Liver (tissue), 8 donors: ENCODE measurements at regions not wholly inside any gene's neighbourhood (a gene's known extent, or its start where the extent isn't known, plus 50 kb on each side); places are given as distances from the start of the nearest gene placed in this dataset.

ENCODE experiments used
- DNase-seq: peaks from one replicate; pipeline ENCODE4 v3.0.0-alpha.2; 2017; ENCODE audit warnings: low spot score
- H3K27ac ChIP-seq, 2 donors: one replicate each; pipeline ENCODE4 v1.7.0; 2013; ENCODE audit warnings: inconsistent platforms in 2 of 2, low read length in 2 of 2, control low read depth in 1 of 2, low read depth in 1 of 2, mild to moderate bottlenecking in 1 of 2
- H3K27me3 ChIP-seq, 4 donors: one replicate each; pipeline versions ENCODE4 v1.6.1 to v1.7.0; 2013; ENCODE audit warnings: low read length in 3 of 4, inconsistent platforms in 1 of 4, mild to moderate bottlenecking in 1 of 4, moderate library complexity in 1 of 4; ENCODE audit not compliant: control insufficient read depth in 4 of 4, insufficient read depth in 4 of 4
- H3K36me3 ChIP-seq, 4 donors: one replicate each; pipeline versions ENCODE4 v1.6.1 to v1.7.0; 2013; ENCODE audit warnings: low read length in 3 of 4, mild to moderate bottlenecking in 3 of 4, low read depth in 1 of 4, moderate library complexity in 1 of 4; ENCODE audit not compliant: control insufficient read depth in 4 of 4, insufficient read depth in 3 of 4
- H3K4me1 ChIP-seq, 4 donors: one replicate each; pipeline versions ENCODE4 v1.6.1 to v1.7.0; 2013; ENCODE audit warnings: low read length in 3 of 4, mild to moderate bottlenecking in 3 of 4, moderate library complexity in 1 of 4; ENCODE audit not compliant: control insufficient read depth in 4 of 4, insufficient read depth in 4 of 4
- H3K4me3 ChIP-seq, 3 donors: one replicate each; pipeline versions ENCODE4 v1.6.1 to v1.7.0; 2013; ENCODE audit warnings: low read length in 3 of 3, control low read depth in 1 of 3, low read depth in 1 of 3, mild to moderate bottlenecking in 1 of 3
- H3K9ac ChIP-seq, 2 donors: one replicate each; pipeline ENCODE4 v1.7.0; 2013; ENCODE audit warnings: low read length in 2 of 2, mild to moderate bottlenecking in 2 of 2, moderate library complexity in 2 of 2, control low read depth in 1 of 2, low read depth in 1 of 2
- H3K9me3 ChIP-seq, 4 donors: one replicate each; pipeline versions ENCODE4 v1.6.1 to v1.7.0; 2013; ENCODE audit warnings: low read length in 3 of 4; ENCODE audit not compliant: control insufficient read depth in 4 of 4
- CTCF ChIP-seq: fragments of 150-350 bp; IDR thresholded peaks from 2 replicates; pipeline ENCODE4 v1.5.1; 2017; ENCODE audit warnings: improper control_type of control experiment, low read depth, low read length; ENCODE audit not compliant: missing input control
- EGR1 ChIP-seq, 2 donors: IDR thresholded peaks; 2 replicates each; pipeline ENCODE4 v1.6.1; 2016 to 2018; ENCODE audit warnings: antibody characterized with exemption in 2 of 2, low read depth in 2 of 2
- FOXA1 ChIP-seq: IDR thresholded peaks from 2 replicates; pipeline ENCODE4 v1.6.1; 2016; ENCODE audit warnings: antibody characterized with exemption
- GABPA ChIP-seq, 2 donors: IDR thresholded peaks in 1 of 2; conservative IDR thresholded peaks in 1 of 2; 2 replicates each; pipeline ENCODE4 v1.6.1; 2016; ENCODE audit warnings: antibody characterized with exemption in 2 of 2, mild to moderate bottlenecking in 1 of 2, moderate library complexity in 1 of 2
- HNF4G ChIP-seq: IDR thresholded peaks from 2 replicates; pipeline ENCODE4 v1.6.1; 2016; ENCODE audit warnings: antibody characterized with exemption
- NR2F2 ChIP-seq: IDR thresholded peaks from 2 replicates; pipeline ENCODE4 v1.6.1; 2016; ENCODE audit warnings: antibody characterized with exemption
- RAD21 ChIP-seq, 2 donors: IDR thresholded peaks; 2 replicates each; pipeline ENCODE4 v1.6.1; 2016; ENCODE audit warnings: antibody characterized with exemption in 2 of 2, mild to moderate bottlenecking in 2 of 2
- RXRA ChIP-seq, 2 donors: IDR thresholded peaks; 2 replicates each; pipeline ENCODE4 v1.6.1; 2017 to 2018; ENCODE audit warnings: antibody characterized with exemption in 2 of 2, mild to moderate bottlenecking in 1 of 2
- SP1 ChIP-seq: IDR thresholded peaks from 2 replicates; pipeline ENCODE4 v1.6.1; 2018; ENCODE audit warnings: antibody characterized with exemption, mild to moderate bottlenecking
- TAF1 ChIP-seq: conservative IDR thresholded peaks from 2 replicates; pipeline ENCODE4 v1.6.1; 2016; ENCODE audit warnings: antibody characterized with exemption, mild to moderate bottlenecking
- WGBS: extraction: QIAGEN DNeasy Blood & Tissue Kit; methylation state at CpG from one replicate; pipeline ENCODE4 v1.1.7; 2013; 5-methylcytosine and 5-hydroxymethylcytosine counted together
- TF ChIP-seq, protein P1 (sequence below): IDR thresholded peaks from 2 replicates; pipeline ENCODE4 v1.6.1; 2016; ENCODE audit warnings: antibody characterized with exemption, mild to moderate bottlenecking
- TF ChIP-seq, protein P2 (sequence below): IDR thresholded peaks from 2 replicates; pipeline ENCODE4 v1.6.1; 2016; ENCODE audit warnings: antibody characterized with exemption
- TF ChIP-seq, protein P3 (sequence below): IDR thresholded peaks from 2 replicates; pipeline ENCODE4 v1.6.1; 2016; ENCODE audit warnings: antibody characterized with exemption
- donor health status: healthy.
- donor health status: healthy.
- donor health status: healthy.
- donor health status: healthy.
- donor health status: healthy.

DNA sequence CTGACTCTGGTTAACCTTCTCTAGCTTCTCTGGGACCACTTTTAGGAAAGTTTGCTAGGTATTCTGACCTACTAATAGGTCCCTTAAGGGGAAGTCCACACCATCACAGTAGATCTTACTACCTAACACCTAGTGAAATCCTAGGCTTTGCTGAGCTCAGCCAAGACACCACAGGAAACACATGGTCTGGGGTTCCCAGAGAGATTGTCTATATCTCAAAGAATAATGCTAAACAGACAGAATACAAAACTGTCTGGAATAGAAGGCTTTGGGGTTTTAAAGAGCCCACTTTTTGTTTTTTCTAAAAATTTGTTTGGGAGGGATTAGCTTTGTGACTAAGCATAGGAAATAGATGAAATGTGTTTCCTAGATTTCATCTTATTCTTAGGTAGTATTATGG, 395.1 kb downstream of the ARHGEF28 start:
- TF ChIP-seq HNF4G = no peak
- TF ChIP-seq CTCF = no peak
- TF ChIP-seq, protein P1, sequence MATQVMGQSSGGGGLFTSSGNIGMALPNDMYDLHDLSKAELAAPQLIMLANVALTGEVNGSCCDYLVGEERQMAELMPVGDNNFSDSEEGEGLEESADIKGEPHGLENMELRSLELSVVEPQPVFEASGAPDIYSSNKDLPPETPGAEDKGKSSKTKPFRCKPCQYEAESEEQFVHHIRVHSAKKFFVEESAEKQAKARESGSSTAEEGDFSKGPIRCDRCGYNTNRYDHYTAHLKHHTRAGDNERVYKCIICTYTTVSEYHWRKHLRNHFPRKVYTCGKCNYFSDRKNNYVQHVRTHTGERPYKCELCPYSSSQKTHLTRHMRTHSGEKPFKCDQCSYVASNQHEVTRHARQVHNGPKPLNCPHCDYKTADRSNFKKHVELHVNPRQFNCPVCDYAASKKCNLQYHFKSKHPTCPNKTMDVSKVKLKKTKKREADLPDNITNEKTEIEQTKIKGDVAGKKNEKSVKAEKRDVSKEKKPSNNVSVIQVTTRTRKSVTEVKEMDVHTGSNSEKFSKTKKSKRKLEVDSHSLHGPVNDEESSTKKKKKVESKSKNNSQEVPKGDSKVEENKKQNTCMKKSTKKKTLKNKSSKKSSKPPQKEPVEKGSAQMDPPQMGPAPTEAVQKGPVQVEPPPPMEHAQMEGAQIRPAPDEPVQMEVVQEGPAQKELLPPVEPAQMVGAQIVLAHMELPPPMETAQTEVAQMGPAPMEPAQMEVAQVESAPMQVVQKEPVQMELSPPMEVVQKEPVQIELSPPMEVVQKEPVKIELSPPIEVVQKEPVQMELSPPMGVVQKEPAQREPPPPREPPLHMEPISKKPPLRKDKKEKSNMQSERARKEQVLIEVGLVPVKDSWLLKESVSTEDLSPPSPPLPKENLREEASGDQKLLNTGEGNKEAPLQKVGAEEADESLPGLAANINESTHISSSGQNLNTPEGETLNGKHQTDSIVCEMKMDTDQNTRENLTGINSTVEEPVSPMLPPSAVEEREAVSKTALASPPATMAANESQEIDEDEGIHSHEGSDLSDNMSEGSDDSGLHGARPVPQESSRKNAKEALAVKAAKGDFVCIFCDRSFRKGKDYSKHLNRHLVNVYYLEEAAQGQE = no peak
- TF ChIP-seq RAD21 (IDR thresholded peaks at IDR 0.05) = no peak

GRCh38 chr5:74020503-74020902, 394.5 kb downstream of the ARHGEF28 start:
- DNase-seq = no peak
- no peak overlapping the region for H3K27ac ChIP-seq
- no peak overlapping the region for H3K9ac ChIP-seq
- H3K4me1 ChIP-seq = no peaks in the 10 kb centered on the region
- H3K27me3 ChIP-seq = peaks cover 0 to 5% (median 0%) of the 10 kb centered on the region in 4 donors
- no peak for TF ChIP-seq GABPA (IDR thresholded peaks at IDR 0.05 in 1 of 2, conservative IDR thresholded peaks at IDR 0.05 in 1 of 2)
- no peak for TF ChIP-seq RAD21 (IDR thresholded peaks at IDR 0.05)
- TF ChIP-seq SP1 = no peak
- TF ChIP-seq, protein P2, sequence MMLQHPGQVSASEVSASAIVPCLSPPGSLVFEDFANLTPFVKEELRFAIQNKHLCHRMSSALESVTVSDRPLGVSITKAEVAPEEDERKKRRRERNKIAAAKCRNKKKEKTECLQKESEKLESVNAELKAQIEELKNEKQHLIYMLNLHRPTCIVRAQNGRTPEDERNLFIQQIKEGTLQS = no peak
- TF ChIP-seq FOXA1 = no peak
- no peak for TF ChIP-seq NR2F2
- no peak for TF ChIP-seq EGR1 (IDR thresholded peaks at IDR 0.05; ENCODE audit: low read depth in 2 of 2)
- no peak for TF ChIP-seq CTCF
- TF ChIP-seq, protein P3, sequence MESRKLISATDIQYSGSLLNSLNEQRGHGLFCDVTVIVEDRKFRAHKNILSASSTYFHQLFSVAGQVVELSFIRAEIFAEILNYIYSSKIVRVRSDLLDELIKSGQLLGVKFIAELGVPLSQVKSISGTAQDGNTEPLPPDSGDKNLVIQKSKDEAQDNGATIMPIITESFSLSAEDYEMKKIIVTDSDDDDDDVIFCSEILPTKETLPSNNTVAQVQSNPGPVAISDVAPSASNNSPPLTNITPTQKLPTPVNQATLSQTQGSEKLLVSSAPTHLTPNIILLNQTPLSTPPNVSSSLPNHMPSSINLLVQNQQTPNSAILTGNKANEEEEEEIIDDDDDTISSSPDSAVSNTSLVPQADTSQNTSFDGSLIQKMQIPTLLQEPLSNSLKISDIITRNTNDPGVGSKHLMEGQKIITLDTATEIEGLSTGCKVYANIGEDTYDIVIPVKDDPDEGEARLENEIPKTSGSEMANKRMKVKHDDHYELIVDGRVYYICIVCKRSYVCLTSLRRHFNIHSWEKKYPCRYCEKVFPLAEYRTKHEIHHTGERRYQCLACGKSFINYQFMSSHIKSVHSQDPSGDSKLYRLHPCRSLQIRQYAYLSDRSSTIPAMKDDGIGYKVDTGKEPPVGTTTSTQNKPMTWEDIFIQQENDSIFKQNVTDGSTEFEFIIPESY = no peak
- TF ChIP-seq RXRA (IDR thresholded peaks at IDR 0.05) = no peak
- TF ChIP-seq TAF1 = no peak
- TF ChIP-seq HNF4G = no peak
- no peaks in the 10 kb centered on the region for H3K36me3 ChIP-seq
- H3K9me3 ChIP-seq = no peaks in the 10 kb centered on the region
- no peak overlapping the region for H3K4me3 ChIP-seq
- 83% methylated on average over 5 of the region's 5 CpGs for WGBS

More for the DNA sequence above, 395.1 kb downstream of the ARHGEF28 start:
- Histone ChIP-seq H3K4me3 (no peak overlapping the region), H3K4me1 (no peaks in the 10 kb centered on the region), H3K9ac (no peak overlapping the region), H3K36me3 (no peaks in the 10 kb centered on the region), H3K9me3 (no peaks in the 10 kb centered on the region), H3K27me3 (peaks cover 0 to 5% (median 0%) of the 10 kb centered on the region in 4 donors), H3K27ac (no peak overlapping the region)
- DNase-seq = no peak
